ENCODE measurements at regions not wholly inside any gene's neighbourhood (a gene's known extent, or its start where the extent isn't known, plus 50 kb on each side); places are given as distances from the start of the nearest gene placed in this dataset.
"Not testable (repeated sequence)": the region's sequence is repeated elsewhere in the genome, so short reads cannot be mapped to it uniquely, and the experiment has no call there.

DNA sequence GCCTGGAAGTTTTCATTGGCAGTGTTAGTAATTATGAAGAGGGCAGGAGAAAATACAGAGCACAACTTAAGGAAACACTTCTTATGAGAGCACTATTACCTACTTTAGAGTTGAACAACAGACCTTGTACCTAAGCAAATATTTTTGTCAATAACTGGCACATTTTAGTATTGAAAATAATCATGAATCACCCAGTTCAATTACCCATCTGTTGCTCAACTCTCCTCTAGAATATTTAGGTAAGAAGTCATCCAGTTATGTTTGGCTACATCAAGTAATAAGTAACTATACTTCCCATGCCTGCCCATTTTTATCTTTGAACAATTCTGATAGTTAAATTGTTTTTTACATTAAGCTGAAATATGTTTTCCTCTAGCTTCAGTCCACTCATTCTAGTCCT, 893.4 kb downstream of the DIAPH3 start:
- DNase-seq = no peak

GRCh38 chr13:59274958-59275727, 888.6 kb downstream of the DIAPH3 start:
- peak; percentile 87 for DNase-seq

DNA sequence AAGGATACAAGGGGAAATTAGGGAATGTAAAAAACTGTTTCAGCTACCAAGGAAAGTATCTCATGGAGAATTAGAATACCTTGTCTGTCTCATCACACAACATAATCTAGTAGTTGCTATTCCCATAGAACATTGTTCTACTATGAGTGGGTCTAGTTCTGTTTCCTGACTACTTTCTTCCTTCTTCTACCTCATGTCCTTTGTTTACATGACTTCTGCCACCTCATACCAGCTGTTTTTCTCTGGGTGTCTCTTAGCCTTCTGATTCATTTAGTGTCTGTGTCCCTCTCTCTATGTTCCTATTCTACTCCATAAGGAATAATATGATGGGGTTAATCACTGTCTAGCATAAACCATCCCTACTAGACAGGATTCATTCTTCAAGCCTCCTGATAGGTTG, 887.3 kb downstream of the DIAPH3 start:
- DNase-seq = no peak

DNA sequence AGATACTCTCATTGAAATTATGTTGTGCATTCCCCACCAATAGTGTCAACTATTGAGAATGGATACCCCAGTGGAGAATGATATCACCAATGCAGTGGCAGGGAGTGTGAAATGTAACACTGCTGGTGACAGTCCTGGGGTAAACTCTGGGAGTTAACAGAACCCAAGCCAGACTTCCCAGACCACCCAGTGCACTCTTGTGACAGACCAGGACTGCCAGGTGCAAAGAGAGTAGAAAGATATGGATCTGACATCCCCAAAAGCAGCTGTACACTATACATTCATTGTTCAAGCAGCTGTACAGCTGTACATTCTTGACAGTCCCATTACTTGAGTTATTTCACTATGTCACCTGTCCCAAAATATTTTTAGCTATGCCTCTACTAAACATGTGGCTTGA, 886.6 kb downstream of the DIAPH3 start:
- DNase-seq = no peak

GRCh38 chr13:59279028-59279427, 884.7 kb downstream of the DIAPH3 start:
- no peak for DNase-seq

DNA sequence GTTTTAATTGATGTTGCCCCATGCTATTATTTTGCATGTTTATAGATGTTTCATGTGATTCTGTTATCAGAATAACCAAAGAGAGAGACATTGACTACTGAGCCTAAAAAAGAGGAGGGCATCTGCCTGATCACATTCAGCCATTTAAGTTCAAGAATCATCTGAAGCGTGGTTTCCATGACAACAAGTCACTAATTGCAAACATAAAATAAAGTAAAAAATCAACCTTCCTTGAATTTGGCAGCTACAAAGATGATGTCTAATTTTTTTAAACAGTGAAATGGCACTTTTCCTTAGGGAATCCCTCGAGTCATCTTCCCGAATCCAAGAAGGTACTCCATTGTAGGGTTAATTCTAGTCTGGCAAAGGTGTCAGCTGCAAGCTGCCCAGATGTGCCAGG, 884.2 kb downstream of the DIAPH3 start:
- no peak for DNase-seq

GRCh38 chr13:59280297-59280696, 883.4 kb downstream of the DIAPH3 start:
- no peak for DNase-seq

DNA sequence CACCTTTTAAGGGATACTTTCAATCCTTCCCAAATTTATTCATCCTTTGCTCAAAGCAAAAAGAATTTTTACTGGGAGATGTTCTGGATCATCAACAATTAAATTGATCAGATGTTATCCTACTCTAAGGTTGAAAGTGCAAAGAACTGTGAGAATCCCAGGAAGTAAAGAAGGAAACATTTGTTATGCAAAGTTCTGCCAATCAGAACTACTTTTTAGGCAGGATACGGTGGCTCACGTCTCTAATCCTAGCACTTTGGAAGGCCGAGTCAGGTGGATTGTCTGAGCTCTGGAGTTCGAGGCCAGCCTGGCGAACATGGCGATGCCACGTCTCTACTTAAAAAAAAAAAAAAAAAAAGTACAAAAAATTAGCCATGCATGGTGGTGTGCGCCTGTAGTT, 882.3 kb downstream of the DIAPH3 start:
- DNase-seq = no peak

DNA sequence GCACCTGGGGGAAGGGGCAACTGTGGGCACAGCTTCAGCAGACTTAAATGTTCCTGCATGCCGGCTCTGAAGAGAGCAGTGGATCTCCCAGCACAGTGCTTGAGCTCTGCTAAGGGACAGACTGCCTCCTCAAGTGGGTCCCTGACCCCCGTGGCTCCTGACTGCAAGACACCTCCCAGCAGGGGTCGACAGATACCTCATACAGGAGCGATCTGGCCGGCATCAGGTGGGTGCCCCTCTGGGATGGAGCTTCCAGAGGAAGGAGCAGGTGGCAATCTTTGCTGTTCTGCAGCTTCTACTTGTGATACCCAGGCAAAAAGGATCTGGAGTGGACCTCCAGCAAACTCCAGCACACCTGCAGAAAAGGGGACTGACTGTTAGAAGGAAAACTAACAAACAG, 871.5 kb downstream of the DIAPH3 start:
- not testable (repeated sequence) for DNase-seq

DNA sequence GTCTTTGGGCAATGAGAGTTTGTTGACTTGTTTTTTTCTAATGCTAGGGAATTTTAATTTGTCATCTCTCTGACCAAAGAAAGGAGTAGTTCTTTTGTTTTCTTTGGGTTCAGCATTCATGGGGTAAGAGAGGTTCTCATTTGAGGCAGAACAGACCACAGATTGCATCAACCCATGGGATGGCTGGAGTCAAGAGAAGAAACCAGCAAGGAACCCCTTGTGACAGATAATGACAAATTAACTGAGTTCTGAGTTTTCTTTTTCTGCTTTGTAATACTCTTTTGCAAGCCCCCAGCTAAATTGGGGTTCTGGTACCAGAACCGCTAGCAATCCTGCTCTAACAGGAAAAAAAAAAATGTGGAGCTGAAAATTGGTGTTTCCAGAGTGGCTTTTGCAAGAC, 864.1 kb downstream of the DIAPH3 start:
- no peak for DNase-seq

DNA sequence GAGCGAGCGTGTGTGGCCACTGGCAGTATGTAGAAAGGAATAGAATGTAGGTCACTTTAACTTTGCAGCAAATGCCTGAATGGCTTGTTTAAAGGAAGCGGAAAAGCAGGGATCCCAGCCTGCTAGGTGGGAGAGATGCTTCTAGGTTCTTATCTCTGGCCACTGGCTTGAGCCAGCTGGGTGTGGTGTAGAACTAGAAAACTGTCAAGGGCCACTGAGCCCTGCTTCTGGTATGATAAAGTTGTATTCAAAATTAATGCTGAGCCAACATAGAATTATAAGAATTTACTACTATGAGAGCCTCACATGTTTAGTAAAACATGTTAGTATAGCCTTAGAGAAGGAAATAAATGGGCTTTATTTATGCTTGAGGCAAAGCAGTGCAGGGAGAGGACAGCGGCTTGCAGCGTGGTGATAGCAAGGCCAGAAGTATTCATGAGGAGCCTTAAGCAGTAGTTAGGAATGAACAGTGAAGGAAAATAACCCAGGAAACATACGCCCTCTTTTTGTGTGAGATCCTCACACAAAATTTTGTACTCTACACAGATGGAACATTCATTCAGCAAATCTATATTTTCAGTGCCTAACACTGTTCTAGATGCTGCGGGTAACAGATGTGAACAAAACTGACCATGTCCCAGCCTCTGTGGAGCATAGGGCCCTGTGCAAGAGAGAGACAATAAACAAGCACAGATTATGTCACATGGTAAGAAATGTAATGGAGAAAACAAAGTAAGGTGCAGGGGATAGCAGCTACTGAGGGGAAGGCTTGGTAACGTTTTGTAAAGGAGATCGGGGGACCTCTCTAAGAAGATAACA, 863.2 kb downstream of the DIAPH3 start:
- no peak for DNase-seq

- DNase-seq = no peak
Measured at GRCh38 chr13:59301174-59301567, 862.6 kb downstream of the DIAPH3 start.

GRCh38 chr13:59303433-59303832, 860.3 kb downstream of the DIAPH3 start:
- DNase-seq = no peak

DNA sequence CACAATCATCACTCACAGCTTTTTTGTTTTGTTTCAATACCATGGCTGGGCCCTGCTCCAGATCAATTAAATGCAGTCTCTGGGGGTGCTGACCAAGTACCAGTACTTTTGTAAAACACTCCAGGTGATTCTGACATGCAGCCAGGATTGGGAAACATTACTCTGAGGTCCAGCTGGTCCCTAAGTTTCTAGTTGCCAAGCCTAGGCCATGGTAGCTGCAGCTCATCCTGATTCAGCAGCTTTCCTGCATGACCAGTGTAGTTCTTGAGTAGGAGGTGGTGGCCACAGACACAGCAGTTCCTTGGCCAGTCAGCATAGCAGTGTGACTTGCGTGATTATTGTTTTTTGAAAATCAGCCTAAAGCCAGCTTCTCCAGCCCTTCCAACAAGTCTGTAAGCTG, 859.1 kb downstream of the DIAPH3 start:
- no peak for DNase-seq

GRCh38 chr13:59305896-59306295, 857.8 kb downstream of the DIAPH3 start:
- DNase-seq = no peak

DNA sequence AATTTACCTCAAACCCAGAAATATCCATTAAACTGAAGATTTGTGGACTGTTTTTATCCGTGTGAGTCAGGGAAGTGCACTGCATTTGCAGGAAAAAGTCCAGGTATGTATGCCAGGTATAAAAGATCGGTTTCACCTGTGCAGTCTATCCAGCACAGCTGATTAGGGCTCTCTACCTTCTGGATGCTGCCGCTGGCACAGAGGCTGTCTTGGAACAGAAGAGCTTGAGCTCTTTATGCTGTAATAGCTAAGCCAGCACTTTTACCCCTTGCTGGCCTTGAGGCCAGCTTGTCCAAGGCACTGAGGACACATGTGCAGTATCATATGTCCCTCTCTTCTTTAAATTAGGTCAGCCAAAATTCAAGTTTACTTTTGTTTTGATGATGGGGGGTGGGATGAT, 851.0 kb downstream of the DIAPH3 start:
- no peak for DNase-seq

GRCh38 chr13:59318320-59318930, 845.3 kb downstream of the DIAPH3 start:
- peak; percentile 87 for DNase-seq

DNA sequence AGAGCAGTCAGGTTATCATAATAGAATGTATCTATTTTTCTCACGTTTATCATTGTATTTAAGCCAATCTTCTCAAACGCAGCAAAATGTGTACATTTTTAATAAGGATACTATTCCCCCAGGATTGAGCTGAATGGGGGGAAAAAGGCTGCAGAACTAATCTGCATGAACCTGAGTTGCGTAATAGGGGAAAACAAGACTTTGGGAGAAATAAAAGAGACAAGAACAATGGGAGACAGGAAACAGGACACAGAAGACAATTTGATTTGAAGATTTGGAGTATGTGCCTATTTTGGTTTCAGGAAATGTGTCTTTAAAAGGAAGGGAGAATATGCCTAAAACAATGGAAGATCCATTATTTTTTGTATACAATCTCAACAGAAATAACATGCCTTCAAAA, 844.5 kb downstream of the DIAPH3 start:
- DNase-seq = no peak

DNA sequence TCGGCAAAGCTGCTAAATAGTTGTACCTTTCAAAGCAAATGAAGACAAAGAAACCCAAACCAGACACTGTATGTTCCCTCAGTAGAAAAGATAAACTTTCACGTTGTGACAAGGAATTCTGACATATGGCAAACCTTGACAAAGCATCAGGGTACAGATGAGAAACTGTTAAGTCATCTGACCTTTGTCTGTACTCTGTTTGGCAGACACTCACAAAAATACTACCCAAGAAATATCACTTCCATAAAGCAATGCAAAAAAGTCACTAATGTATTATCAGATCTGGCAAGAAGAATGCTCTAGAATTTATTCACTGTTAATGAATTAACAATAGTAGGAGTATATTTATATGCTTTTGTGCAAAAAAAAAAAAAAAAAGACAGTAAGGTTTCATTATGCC, 843.7 kb downstream of the DIAPH3 start:
- DNase-seq = no peak

GRCh38 chr13:59324401-59324800, 839.3 kb downstream of the DIAPH3 start:
- DNase-seq = not testable (repeated sequence)

- no peak for DNase-seq
Measured at GRCh38 chr13:59326717-59327116, 837.0 kb downstream of the DIAPH3 start.

DNA sequence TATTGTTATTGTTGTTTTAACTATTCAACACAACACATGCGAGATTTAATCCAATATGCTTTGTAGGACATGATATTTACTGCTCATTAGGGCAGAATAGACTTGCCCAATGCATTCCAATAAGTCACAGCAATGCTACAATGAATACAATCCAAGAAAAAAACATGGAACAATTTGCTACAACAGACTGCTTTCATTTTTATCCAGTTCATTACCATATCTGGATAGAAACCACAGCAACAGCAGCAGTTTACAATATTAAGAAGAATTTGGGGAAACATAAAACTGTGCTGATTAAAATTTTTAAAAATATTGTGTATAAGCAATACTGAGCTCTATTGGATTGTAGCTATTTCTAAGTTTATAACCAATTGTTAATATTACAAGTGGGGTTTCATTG, 833.0 kb downstream of the DIAPH3 start:
- DNase-seq = no peak

DNA sequence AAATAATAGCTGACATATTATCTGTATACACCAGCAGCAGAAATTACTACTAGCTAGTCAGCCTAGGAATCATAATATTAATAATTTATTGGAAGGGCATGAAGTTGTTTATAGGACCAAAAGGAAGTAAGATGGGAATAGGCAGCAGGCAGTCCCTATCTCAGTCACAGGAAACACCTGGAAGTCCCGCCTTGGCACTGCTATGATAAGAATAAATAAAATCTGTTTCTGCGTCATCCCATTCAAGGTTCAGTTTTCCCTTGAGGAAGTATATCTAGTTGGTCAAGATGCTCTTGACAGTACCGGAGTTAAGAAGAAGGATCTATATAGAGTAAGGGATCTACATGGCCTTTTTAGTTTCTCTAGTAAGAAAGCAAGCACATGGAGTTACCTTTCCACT, 830.8 kb downstream of the DIAPH3 start:
- no peak for DNase-seq

DNA sequence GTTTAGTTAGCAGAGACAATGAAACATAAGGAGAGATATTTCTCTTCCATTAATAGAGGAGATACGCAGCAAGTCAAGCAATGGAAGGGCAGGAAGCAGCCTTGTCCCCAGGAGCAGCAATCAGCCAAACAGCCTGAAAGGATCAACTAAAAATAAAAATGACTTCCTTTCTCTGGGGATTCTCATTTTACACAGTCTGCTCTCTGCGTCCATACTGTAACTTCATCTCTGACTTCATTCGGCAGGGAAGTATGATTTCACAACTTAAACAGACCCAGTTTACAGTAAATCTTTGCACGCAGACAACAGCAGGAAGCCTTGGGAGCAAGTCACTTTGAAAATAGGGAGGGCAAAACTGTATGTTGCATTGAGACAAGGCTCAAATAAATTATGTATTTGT, 826.7 kb downstream of the DIAPH3 start:
- DNase-seq = no peak

All from islet precursor cell (in vitro differentiated cells).